ENCODE measurements at regions not wholly inside any gene's neighbourhood (a gene's known extent, or its start where the extent isn't known, plus 50 kb on each side); places are given as distances from the start of the nearest gene placed in this dataset.

- TF ChIP-seq AFF4 (CRISPR knock-in tag; IDR thresholded peaks at IDR 0.05; ENCODE audit: borderline replicate concordance) (no peak), NFE2L1 (CRISPR knock-in tag; IDR thresholded peaks at IDR 0.05) (no peak)
These were observed 496.1 kb downstream of the CCSER2 start (continued) for GRCh38 chr10:84824525-84824924.

- TF ChIP-seq FOXK1 (CRISPR knock-in tag; IDR thresholded peaks at IDR 0.05) (no peak), ZSCAN18 (CRISPR knock-in tag; IDR thresholded peaks at IDR 0.05) (no peak), TCF7 (CRISPR knock-in tag; IDR thresholded peaks at IDR 0.05; ENCODE audit: low read depth) (no peak), ATF2 (CRISPR knock-in tag; IDR thresholded peaks at IDR 0.05; ENCODE audit: borderline replicate concordance, low read depth) (no peak), SMAD3 (CRISPR knock-in tag; IDR thresholded peaks at IDR 0.05; ENCODE audit: borderline replicate concordance) (no peak), HMGXB4 (CRISPR knock-in tag; IDR thresholded peaks at IDR 0.05) (no peak), GRHL2 (CRISPR knock-in tag; IDR thresholded peaks at IDR 0.05; ENCODE audit: insufficient replicate concordance, severe bottlenecking) (no peak), SOX15 (CRISPR knock-in tag; IDR thresholded peaks at IDR 0.05) (no peak), ERG (CRISPR knock-in tag; IDR thresholded peaks at IDR 0.05) (no peak), MXD4 (CRISPR knock-in tag; IDR thresholded peaks at IDR 0.05; ENCODE audit: borderline replicate concordance) (no peak), ZNF232 (CRISPR knock-in tag; IDR thresholded peaks at IDR 0.05) (no peak), USF1 (CRISPR knock-in tag; IDR thresholded peaks at IDR 0.05) (no peak), IRF1 (CRISPR knock-in tag; IDR thresholded peaks at IDR 0.05) (no peak), ZNF425 (CRISPR knock-in tag; conservative IDR thresholded peaks at IDR 0.05) (no peak), E2F4 (CRISPR knock-in tag; IDR thresholded peaks at IDR 0.05; ENCODE audit: borderline replicate concordance, low read depth) (no peak), ESRRA (CRISPR knock-in tag; IDR thresholded peaks at IDR 0.05; ENCODE audit: borderline replicate concordance) (no peak)
- CTCF ChIA-PET, result interaction anchor here (0.5 to 1.7 kb wide), 2 partner anchors 21 to 212 kb away, joined by 3 to 6 read pairs; no protein-coding TSS in a partner anchor
- H3K4me3 Mint-ChIP-seq, result no peak overlapping the region
- POLR2A ChIA-PET, result interaction anchor here (0.6 kb wide), 1 partner anchor 11 kb away, joined by 3 read pairs; no protein-coding TSS in a partner anchor
- peaks cover 8% of the 10 kb centered on the region for H3K4me1 Mint-ChIP-seq
- H3K27ac Mint-ChIP-seq, result no peak overlapping the region
- no peak for ATAC-seq
- H3K27me3 Mint-ChIP-seq (ENCODE audit: low read depth), result no peaks in the 10 kb centered on the region
- H3K9me3 Mint-ChIP-seq, result no peaks in the 10 kb centered on the region
- no peaks in the 10 kb centered on the region for H3K36me3 Mint-ChIP-seq
- no peak for DNase-seq (ENCODE audit: low spot score)
These were observed 496.9 kb downstream of the CCSER2 start for GRCh38 chr10:84825330-84825729.

All from WTC11 (cell line).